Glutamatergic neuron (in vitro differentiated cells): ENCODE measurements at regions not wholly inside any gene's neighbourhood (a gene's known extent, or its start where the extent isn't known, plus 50 kb on each side); places are given as distances from the start of the nearest gene placed in this dataset.

Experiments
- DNase-seq: peaks from one replicate; pipeline ENCODE4 v3.0.0; 2022
- H3K27ac Mint-ChIP-seq: one replicate; pipeline ENCODE4 v1.8.0; 2020; ENCODE audit warnings: mild to moderate bottlenecking, mixed read lengths, inconsistent platforms; ENCODE audit not compliant: unreplicated experiment
- H3K27me3 Mint-ChIP-seq: one replicate; pipeline ENCODE4 v1.8.0; 2020; ENCODE audit warnings: mild to moderate bottlenecking, moderate library complexity, mixed read lengths, inconsistent platforms; ENCODE audit not compliant: unreplicated experiment
- H3K36me3 Mint-ChIP-seq: one replicate; pipeline ENCODE4 v1.8.0; 2020; ENCODE audit warnings: mild to moderate bottlenecking, mixed read lengths, inconsistent platforms; ENCODE audit not compliant: unreplicated experiment
- H3K4me1 Mint-ChIP-seq: one replicate; pipeline ENCODE4 v1.8.0; 2020; ENCODE audit warnings: mild to moderate bottlenecking, low read depth, mixed read lengths, inconsistent platforms; ENCODE audit not compliant: unreplicated experiment
- H3K4me3 Mint-ChIP-seq: one replicate; pipeline ENCODE4 v1.8.0; 2020; ENCODE audit warnings: mild to moderate bottlenecking, mixed read lengths, inconsistent platforms; ENCODE audit not compliant: unreplicated experiment
- H3K9me3 Mint-ChIP-seq: one replicate; pipeline ENCODE4 v1.8.0; 2020; ENCODE audit warnings: mild to moderate bottlenecking, moderate library complexity, mixed read lengths, inconsistent platforms; ENCODE audit not compliant: unreplicated experiment
- TF ChIP-seq, protein P1 (sequence below): fragments of 200-600 bp; sonication (generic); IDR thresholded peaks from one replicate; pipeline ENCODE4 v1.5.0; 2021; ENCODE audit not compliant: partially characterized antibody, unreplicated experiment

DNA sequence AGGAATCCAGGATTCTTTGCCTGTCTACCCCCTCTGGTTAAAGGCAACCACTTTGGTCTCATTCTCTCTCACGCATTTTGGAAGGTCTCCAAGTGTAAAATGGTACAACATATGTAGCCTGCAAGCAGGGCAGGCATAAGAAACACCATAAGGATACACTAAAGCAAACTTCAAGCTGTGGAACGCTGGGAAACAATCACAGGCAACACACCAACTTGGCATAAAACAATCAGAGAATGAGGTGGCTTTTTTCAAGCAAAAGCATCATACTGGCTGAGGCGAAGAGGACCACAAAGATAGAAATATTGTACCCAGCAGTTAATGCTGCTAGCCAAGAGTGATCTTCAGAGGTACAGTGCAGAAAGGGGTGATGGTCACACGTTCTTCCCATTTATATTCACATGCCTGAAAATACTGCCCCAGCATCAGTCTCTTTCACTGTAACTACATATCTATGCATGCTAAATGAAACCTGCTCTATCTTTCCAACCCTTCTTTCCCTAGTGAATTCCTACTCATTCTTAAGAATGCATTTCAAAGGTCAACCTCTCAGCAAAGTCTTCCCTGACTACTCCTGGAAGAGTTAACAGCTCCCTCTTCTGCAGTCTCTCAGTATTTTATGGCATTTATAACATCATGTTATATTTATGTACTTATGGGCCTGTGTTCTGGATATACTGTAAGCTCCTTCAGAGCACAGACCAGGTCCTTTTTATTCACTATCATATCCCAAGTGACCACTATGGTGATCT lies 71.9 kb upstream of the GALNT5 start:
- no peak for DNase-seq
- H3K27ac Mint-ChIP-seq = no peak overlapping the region
- no peaks in the 10 kb centered on the region for H3K4me1 Mint-ChIP-seq
- no peaks in the 10 kb centered on the region for H3K9me3 Mint-ChIP-seq
- H3K4me3 Mint-ChIP-seq = no peak overlapping the region
- TF ChIP-seq, protein P1, sequence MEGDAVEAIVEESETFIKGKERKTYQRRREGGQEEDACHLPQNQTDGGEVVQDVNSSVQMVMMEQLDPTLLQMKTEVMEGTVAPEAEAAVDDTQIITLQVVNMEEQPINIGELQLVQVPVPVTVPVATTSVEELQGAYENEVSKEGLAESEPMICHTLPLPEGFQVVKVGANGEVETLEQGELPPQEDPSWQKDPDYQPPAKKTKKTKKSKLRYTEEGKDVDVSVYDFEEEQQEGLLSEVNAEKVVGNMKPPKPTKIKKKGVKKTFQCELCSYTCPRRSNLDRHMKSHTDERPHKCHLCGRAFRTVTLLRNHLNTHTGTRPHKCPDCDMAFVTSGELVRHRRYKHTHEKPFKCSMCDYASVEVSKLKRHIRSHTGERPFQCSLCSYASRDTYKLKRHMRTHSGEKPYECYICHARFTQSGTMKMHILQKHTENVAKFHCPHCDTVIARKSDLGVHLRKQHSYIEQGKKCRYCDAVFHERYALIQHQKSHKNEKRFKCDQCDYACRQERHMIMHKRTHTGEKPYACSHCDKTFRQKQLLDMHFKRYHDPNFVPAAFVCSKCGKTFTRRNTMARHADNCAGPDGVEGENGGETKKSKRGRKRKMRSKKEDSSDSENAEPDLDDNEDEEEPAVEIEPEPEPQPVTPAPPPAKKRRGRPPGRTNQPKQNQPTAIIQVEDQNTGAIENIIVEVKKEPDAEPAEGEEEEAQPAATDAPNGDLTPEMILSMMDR = no peak
- H3K27me3 Mint-ChIP-seq = no peaks in the 10 kb centered on the region
- H3K36me3 Mint-ChIP-seq = no peaks in the 10 kb centered on the region

DNA sequence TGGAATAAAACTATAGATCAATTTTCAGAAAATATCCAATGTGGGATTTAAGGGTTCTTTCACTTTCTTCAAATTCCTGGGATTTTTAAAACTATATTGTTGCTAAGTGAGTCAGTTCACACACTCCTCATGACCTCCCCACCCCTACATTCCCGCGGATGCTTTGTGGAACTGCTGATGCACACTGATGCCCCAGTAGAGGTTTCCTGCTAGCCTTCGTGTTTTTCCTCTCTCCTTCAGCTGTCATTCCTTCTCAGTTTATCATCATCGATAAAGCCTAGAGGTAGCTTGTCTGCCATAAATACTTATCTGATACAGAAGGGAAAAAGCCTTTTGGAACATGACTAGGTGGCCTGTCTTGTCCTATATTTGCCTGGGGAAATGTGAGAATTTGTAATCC lies 67.4 kb upstream of the GALNT5 start:
- Mint-ChIP-seq H3K36me3 (no peaks in the 10 kb centered on the region), H3K27ac (no peak overlapping the region), H3K4me3 (no peak overlapping the region), H3K27me3 (no peaks in the 10 kb centered on the region), H3K4me1 (peaks cover 4% of the 10 kb centered on the region), H3K9me3 (no peaks in the 10 kb centered on the region)
- TF ChIP-seq, protein P1 = no peak
- DNase-seq = no peak

DNA sequence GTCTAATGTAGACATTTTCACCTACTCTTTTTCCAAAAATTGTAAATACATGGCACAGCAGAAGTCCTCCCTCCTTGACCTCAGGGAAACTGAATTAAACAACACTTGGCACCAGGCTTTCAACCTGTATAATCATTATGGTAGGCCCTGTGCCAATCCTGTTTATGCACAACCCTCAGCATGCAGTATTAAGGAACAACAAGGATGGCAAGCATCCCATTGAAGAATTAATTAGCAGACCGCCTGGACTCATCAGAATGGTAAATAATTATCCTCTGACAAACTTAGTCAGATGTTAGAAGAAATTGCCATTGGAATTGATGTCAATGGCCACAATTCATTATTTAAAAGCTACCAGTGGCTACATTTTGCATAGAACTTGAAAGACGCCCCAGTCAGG lies 66.3 kb upstream of the GALNT5 start:
- TF ChIP-seq, protein P1 = no peak
- no peaks in the 10 kb centered on the region for H3K9me3 Mint-ChIP-seq
- H3K27ac Mint-ChIP-seq = no peak overlapping the region
- H3K27me3 Mint-ChIP-seq = no peaks in the 10 kb centered on the region
- peaks cover 4% of the 10 kb centered on the region for H3K4me1 Mint-ChIP-seq
- no peak overlapping the region for H3K4me3 Mint-ChIP-seq
- no peaks in the 10 kb centered on the region for H3K36me3 Mint-ChIP-seq
- DNase-seq = no peak

DNA sequence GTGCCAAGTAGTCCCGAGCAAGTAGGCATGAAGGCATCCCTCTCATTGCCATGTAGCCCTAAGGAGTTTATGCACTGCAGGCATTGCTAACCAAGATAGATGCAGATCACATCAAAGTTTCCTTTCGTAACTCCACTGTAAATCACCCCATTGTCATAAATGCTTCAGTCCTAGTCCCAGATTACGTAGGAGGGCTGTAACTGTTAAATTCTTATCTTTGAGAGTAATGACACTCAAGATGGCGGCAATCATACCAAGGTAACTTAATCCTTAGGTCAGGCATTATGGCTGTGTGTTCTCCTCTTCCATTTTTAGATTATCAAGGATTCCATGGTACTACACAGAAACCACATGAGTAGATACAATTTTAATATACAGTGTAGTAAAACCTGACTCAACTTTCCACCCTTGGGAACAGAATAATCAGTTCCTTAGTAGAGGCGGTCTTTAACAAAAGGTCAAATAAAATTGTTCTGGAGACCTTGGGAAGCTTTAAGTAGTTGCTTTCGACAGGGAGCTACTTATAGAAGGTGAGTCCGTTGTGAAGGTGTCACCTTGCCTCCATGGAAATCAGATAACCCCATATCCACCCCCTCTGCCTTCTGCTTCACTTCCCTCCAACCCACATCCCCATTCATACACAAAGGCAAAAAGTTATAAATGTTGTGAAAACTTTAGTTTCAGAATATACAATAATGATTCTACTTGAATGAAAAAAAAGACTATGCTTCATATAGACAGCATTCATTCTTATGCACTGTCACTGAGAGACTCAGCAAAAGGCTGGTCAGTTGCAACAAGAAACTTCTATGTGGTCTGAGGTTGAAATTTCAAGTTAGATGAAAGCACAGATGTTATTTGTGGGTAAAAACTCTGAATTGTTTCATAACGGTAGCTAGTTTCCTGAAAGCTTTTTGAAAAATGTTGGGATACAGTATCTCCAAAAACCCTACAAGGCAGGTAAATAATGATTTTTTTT lies 64.8 kb upstream of the GALNT5 start:
- Mint-ChIP-seq H3K9me3 (no peaks in the 10 kb centered on the region), H3K4me1 (peaks cover 4% of the 10 kb centered on the region), H3K27ac (no peak overlapping the region), H3K36me3 (no peaks in the 10 kb centered on the region), H3K4me3 (no peak overlapping the region), H3K27me3 (no peaks in the 10 kb centered on the region)
- TF ChIP-seq, protein P1 = no peak
- DNase-seq = no peak
